LNCAP (cell line): ENCODE measurements at regions not wholly inside any gene's neighbourhood (a gene's known extent, or its start where the extent isn't known, plus 50 kb on each side); places are given as distances from the start of the nearest gene placed in this dataset.
A peak's percentile ranks its signal among the peaks of the same experiment; 100 is the strongest.

Experiments
- TF ChIP-seq, protein P1 (sequence below): fragments of 450-650 bp; IDR thresholded peaks from 2 replicates; pipeline ENCODE4 v1.5.1; 2017; ENCODE audit warnings: mild to moderate bottlenecking

DNA sequence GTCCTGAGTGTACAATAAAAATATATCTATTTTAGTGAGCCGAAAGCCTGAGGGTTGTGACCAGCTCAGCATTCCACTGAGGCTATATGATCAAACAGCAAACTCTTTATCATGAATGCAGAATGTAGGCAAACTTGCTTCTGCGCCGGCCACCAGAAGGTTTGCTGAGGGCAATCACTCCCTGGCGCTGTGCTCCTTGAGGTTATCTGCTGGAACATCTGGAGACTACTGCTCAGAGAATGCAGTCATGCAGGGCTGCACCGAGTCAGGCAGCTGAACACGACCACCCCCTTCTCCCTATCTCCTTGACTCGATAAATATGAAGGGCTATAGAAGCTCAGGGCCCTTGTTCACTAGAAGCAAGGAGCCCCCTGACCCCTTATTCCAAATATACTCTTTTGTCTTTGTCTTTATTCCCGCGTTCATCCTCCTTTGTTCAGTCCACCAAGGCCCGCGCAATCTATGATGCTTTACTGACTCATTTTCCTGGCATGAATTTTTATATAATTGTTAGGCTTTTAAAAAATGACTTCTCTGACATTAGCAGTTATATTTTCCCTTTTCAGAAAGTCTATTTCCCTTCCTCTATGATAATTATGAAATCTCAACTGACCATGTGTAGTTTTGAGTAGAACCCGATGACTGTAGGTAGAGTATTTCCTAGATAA lies 1089.3 kb downstream of the SLC16A7 start:
- TF ChIP-seq, protein P1, sequence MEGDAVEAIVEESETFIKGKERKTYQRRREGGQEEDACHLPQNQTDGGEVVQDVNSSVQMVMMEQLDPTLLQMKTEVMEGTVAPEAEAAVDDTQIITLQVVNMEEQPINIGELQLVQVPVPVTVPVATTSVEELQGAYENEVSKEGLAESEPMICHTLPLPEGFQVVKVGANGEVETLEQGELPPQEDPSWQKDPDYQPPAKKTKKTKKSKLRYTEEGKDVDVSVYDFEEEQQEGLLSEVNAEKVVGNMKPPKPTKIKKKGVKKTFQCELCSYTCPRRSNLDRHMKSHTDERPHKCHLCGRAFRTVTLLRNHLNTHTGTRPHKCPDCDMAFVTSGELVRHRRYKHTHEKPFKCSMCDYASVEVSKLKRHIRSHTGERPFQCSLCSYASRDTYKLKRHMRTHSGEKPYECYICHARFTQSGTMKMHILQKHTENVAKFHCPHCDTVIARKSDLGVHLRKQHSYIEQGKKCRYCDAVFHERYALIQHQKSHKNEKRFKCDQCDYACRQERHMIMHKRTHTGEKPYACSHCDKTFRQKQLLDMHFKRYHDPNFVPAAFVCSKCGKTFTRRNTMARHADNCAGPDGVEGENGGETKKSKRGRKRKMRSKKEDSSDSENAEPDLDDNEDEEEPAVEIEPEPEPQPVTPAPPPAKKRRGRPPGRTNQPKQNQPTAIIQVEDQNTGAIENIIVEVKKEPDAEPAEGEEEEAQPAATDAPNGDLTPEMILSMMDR, result peak; percentile 28; the same call in 1 of the 2 replicates

DNA sequence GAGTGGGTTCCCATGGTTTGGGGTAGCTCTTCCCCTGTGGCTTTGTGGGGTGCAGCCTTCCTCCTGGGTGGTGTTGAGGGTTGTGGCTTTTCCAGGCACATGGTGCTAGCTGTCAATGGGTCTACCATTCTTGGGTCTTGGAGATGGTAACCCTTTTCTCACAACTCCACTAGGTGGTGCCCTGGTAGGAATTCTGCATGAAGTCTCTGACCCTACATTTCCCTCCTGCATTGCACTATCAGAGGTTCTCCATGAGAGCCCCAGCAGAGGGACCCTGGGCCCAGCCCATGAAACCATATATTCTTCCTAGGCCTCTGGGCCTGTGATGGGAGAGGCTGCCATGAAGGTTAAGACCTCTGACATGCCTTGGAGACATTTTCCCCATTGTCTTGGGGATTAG lies 1093.3 kb downstream of the SLC16A7 start:
- TF ChIP-seq, protein P1, result no peak; the same call in 1 of the 2 replicates

DNA sequence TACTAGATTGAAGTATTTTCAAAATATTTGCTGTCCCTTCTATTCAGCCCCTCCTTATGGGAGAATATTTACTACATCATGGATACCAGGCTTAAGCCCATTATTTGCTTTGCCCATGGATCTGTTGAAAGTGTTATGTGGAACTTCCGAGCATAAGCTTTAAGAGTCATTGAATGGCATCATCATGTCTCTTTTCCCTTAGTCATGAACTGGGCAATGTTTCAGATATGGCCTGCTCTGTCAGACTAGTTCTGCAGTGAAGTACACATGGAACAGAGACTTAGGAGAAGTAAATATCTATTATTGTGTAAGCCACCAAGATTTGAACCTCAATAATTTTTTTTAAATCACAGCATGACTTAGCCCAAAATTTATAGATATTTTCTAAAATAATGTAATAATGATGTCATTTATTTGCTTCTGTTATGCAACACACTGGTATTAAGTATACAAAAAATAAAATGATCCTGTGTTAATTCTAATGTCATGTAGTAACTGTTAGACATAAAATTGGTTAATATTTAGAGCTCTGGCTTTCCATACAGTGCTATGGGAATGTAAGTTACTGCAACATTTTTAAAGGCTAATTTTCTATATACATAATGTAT lies 1097.3 kb downstream of the SLC16A7 start:
- TF ChIP-seq, protein P1, result no peak

DNA sequence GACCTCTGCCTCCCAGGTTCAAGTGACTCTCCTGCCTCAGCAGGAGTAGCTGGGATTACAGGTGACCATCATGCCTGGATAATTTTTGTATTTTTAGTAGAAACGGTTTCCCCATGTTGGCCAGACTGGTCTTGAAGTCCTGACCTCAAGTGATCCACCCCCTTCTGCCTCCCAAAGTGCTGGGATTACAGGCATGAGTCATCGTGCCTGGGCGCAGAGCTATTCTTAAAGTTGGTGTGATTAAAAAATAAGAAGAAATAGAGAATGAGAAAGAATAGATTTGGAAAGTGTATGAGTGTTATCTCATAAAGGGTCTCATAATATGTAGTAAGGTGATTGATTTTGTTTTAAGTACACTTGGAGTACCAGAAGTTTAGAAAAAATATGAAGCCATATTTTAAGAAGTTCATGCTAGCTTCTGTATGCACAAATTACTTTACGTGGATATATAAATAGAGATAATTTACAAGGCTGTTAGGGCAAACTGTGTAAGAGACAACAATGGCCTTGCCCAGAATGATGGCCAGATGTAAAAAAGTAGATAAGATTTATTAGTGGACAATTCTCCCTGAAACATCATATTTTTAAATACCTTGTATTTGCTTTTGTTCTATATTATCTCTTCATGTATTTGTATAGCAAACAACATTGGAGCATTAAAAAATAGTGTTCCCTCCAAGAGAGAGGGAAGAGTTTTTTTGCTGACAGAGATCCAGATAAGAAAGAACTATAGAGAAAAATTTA lies 1108.5 kb downstream of the SLC16A7 start:
- TF ChIP-seq, protein P1, result no peak

DNA sequence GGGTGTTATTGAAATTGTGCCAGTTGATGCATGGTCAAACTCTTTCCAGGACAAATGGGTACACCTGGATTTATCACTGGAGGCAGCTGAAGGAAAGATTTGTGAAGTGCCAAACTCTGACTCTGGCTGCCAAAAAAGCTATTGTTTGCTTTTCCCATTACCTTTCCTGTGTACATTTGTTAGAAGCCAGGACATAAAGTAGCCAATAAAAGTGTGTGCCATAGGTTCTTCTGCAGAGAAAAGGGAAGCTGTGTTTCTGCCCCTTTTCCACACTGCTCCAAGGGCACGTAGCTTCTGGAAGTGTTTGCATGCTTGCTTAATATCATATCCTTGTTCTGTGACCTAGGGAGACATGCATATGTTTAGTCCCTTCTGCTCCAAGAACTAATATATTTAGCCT lies 1114.4 kb downstream of the SLC16A7 start:
- TF ChIP-seq, protein P1, result no peak

DNA sequence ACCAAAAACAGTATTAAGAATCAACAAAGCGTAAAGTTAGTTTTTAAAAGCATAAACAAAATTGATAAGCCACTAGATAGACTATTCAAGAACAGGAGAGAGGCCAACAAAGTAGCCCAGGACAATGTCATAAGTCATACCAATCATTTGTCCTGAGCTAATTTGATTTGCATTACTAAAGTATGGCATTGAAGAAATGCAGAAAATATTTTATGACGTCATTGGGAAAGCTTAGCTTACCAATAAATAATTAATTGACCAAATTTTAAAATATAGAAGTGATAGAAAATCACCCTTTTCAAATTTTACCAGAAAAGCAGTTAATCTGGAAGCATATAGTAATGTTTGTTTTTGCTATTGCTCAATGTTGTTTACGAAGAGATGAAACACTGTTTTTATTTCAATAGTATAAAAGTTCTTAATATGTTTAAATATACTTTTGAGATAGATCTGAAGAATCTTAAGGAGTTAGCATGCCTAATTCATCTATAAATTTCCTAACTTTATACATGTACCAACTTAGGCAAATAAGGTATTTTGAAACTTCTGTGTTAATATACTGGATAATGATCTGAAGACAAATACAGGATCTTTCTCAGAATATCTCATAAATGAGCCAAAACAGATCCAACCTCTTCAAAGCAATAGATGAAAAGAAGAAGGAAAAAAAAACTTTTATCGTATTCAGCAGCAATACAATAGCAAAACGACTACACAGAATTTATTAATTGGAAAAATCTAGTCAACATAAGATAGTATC lies 1118.5 kb downstream of the SLC16A7 start:
- TF ChIP-seq, protein P1, result no peak

DNA sequence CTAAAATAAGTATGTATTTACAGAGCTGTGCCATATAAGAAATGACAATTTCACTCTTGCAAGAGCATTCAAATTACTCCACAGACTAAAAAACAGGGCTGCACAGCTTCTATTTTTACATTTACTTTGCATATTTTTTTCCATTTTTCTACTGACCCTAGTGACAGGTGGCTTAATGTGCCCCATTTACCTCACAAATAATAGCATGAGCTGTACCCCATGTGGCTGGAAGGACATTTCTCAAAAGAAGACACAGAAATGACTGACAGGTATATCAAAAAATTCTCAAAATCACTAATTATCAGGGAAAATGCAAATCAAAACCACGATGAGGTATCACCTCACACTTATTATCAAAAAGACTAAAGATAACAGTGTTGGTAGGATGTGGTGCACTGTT lies 1128.6 kb downstream of the SLC16A7 start:
- TF ChIP-seq, protein P1, result no peak
